BE2C (cell line): ENCODE measurements at regions not wholly inside any gene's neighbourhood (a gene's known extent, or its start where the extent isn't known, plus 50 kb on each side); places are given as distances from the start of the nearest gene placed in this dataset.

ENCODE experiments used
- DNase-seq: peaks from one replicate; pipeline ENCODE4 v3.0.0-alpha.2; 2020
- H3K27me3 ChIP-seq: fragments of 250-450 bp; sonication (Bioruptor Pico); 2 replicates; pipeline ENCODE4 v1.5.1; 2020; ENCODE audit warnings: mild to moderate bottlenecking
- H3K36me3 ChIP-seq: fragments of 250-450 bp; sonication (Bioruptor Pico); 2 replicates; pipeline ENCODE4 v1.5.1; 2020; ENCODE audit warnings: mild to moderate bottlenecking
- H3K4me1 ChIP-seq: fragments of 250-450 bp; sonication (Bioruptor Pico); 2 replicates; pipeline ENCODE4 v1.5.1; 2020
- H3K4me3 ChIP-seq: 2 replicates; pipeline ENCODE4 v1.5.1; 2011; ENCODE audit warnings: low read depth, low read length
- H3K9me3 ChIP-seq: fragments of 250-450 bp; sonication (Bioruptor Pico); 2 replicates; pipeline ENCODE4 v1.5.1; 2020
- TF ChIP-seq, protein P1 (sequence below): IDR thresholded peaks from 2 replicates; pipeline ENCODE4 v1.5.1; 2012; ENCODE audit warnings: mild to moderate bottlenecking, low read depth, low read length

DNA sequence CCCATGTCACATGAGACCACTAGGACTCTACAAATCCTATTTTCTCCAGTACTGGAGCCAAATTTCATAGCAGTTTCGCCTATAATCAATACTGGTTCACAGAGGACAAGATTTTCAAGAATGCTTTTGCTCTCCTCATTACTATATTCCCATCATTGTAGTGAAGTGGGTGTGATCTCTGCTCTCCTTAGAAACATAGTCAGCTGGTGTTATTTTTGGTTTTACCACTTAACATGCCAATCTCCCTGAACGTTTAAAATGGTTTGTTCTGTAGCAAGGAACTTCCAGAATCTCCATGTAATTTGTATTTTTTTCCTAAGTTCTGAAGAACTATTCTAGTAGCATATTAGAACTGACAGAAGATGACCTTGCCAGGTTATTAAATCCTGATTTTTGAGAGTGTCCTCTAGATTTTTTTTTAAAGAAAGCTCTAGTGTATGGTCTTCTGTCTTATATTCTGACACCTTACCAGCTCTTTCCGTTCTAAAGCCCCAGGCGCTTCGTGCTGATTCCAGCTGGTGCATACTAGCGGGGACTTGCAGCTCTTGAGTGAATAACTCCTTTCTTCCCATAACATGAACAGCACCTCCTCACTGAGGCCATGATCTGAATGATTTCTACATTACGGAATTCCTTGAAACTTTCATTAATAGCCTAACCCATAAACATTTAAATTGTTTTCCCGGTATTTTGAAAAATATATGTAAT is 1372.9 kb downstream of the TECRL start:
- no peak overlapping the region for H3K4me3 ChIP-seq
- H3K9me3 ChIP-seq = no peaks in the 10 kb centered on the region
- no peaks in the 10 kb centered on the region for H3K27me3 ChIP-seq
- H3K4me1 ChIP-seq = no peaks in the 10 kb centered on the region
- no peaks in the 10 kb centered on the region for H3K36me3 ChIP-seq
- DNase-seq = no peak
- TF ChIP-seq, protein P1, sequence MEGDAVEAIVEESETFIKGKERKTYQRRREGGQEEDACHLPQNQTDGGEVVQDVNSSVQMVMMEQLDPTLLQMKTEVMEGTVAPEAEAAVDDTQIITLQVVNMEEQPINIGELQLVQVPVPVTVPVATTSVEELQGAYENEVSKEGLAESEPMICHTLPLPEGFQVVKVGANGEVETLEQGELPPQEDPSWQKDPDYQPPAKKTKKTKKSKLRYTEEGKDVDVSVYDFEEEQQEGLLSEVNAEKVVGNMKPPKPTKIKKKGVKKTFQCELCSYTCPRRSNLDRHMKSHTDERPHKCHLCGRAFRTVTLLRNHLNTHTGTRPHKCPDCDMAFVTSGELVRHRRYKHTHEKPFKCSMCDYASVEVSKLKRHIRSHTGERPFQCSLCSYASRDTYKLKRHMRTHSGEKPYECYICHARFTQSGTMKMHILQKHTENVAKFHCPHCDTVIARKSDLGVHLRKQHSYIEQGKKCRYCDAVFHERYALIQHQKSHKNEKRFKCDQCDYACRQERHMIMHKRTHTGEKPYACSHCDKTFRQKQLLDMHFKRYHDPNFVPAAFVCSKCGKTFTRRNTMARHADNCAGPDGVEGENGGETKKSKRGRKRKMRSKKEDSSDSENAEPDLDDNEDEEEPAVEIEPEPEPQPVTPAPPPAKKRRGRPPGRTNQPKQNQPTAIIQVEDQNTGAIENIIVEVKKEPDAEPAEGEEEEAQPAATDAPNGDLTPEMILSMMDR = no peak

DNA sequence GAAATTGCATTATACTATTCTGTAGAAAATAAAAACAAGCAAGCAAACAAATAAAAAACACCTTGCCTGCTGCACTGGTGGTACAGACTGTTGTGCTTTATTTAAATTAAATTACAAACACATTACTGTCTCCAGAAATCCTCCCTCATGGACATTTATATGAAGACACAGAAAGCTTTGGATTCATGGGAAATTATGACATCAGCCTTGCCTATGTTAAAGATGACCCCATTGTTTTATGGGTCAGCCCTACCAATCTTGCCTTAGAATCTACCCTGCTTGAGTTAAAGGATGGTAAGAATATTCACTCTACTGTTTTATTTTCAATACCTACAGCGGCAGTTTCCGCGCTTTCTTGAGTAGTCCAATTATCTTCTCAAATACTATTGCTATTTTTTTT is 1379.9 kb downstream of the TECRL start:
- H3K4me3 ChIP-seq = no peak overlapping the region
- DNase-seq = no peak
- TF ChIP-seq, protein P1 = no peak
- no peaks in the 10 kb centered on the region for H3K27me3 ChIP-seq
- no peaks in the 10 kb centered on the region for H3K9me3 ChIP-seq
- H3K36me3 ChIP-seq = no peaks in the 10 kb centered on the region
- H3K4me1 ChIP-seq = no peaks in the 10 kb centered on the region

DNA sequence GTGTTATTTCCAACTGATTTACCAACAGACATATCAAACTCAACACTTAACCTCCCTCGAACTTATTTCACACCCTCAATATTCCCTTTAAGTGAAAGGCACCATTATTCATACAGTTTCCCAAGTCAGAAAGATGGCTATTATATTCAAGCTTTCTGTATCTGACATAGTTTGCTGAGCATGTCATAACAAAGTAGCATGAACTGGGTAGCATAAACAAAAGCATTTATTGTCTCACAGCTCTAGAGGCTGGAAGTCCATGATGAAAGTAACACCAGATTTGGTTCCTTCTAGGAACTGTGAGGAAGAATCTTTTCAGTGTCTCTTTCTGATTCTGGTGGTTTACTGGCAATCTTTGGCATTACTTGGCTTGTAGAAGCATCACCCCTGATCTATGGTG is 1388.6 kb downstream of the TECRL start:
- Histone ChIP-seq H3K4me1 (no peaks in the 10 kb centered on the region), H3K4me3 (no peak overlapping the region), H3K27me3 (no peaks in the 10 kb centered on the region), H3K36me3 (no peaks in the 10 kb centered on the region), H3K9me3 (no peaks in the 10 kb centered on the region)
- TF ChIP-seq, protein P1 = no peak
- no peak for DNase-seq

DNA sequence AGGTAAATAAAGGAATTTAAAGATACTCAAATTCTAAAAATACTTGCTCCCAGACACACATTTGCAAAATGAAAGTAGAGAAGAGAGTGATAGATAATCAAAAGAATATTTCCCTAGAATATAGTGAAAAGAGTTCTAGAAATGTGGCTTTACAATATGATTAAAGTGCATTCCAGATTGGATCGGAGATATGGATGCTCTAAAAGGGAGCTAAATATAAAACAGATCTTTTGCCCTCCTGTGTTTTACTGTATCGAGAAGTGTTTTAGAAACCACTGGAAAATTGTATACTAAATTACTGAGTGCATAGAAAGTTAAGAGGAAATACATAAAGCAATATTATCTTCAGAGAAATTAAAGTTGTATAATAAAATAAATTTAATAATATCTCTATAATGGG is 1392.0 kb downstream of the TECRL start:
- TF ChIP-seq, protein P1 = no peak
- H3K4me3 ChIP-seq = peak overlapping the region; percentile 16

DNA sequence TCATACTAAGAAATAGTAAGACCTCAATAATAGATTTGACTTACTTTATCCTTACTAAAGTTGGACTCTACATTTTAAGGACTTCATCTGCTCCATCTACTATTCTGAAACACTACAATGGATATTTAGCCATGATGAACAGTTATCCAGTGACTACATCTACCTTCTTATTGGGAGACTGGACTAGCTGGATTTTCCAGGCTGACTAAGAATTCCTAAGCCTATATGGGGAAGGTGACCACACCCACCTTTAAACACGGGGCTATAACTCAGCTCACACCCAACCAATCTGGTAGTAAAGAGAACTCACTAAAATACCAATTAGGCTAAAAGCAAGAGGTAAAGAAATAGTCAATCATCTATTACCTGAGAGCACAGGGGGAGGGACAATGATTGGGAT is 1438.4 kb downstream of the TECRL start:
- Histone ChIP-seq H3K36me3 (no peaks in the 10 kb centered on the region), H3K9me3 (no peaks in the 10 kb centered on the region), H3K4me1 (no peaks in the 10 kb centered on the region), H3K27me3 (no peaks in the 10 kb centered on the region), H3K4me3 (no peak overlapping the region)
- TF ChIP-seq, protein P1 = no peak
- DNase-seq = no peak

More for the DNA sequence above, 1392.0 kb downstream of the TECRL start:
- H3K36me3 ChIP-seq = no peaks in the 10 kb centered on the region
- H3K4me1 ChIP-seq = no peaks in the 10 kb centered on the region
- no peak for DNase-seq
- no peaks in the 10 kb centered on the region for H3K27me3 ChIP-seq
- no peaks in the 10 kb centered on the region for H3K9me3 ChIP-seq

DNA sequence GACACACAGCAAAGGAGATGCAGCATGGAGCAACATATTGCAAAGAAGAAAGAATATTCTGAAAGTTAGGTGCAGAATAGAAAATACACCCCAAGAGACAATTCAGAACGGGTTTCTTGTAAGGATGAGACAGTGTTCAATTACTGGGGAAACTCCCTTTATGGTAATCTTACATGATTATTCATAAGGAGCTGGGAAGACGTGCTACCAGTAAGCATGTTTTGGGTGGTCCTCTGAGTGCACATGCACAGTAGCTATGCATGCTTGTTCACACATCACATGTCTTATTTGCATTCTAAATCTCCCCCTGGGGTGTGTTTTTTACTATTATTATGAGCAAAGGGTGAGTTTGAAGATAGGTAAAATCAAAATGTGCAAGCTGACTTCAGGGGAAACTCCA is 1448.8 kb downstream of the TECRL start:
- Histone ChIP-seq H3K36me3 (no peaks in the 10 kb centered on the region), H3K4me1 (no peaks in the 10 kb centered on the region), H3K4me3 (no peak overlapping the region), H3K9me3 (no peaks in the 10 kb centered on the region), H3K27me3 (no peaks in the 10 kb centered on the region)
- TF ChIP-seq, protein P1 = no peak
- DNase-seq = no peak
